ENCODE measurements at regions not wholly inside any gene's neighbourhood (a gene's known extent, or its start where the extent isn't known, plus 50 kb on each side); places are given as distances from the start of the nearest gene placed in this dataset.

DNA sequence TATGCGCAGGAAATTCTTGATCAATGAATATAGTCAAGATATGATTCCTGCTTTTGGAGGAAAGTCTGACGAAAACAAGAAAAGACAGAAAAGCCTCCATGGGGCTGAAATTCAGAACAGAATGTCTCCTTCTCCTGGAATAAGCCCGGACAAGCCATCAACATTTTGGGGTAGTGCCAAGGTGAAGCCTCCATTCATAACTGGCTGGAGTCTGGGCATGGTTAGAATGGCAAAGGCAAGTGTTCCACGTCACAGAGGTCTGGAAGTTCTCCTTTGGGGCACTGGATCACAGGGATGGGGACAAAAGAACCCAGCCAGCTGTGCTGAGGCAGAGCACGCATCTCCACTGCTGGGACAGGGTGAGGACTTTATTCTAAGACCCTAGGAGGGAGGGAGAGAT lies 505.7 kb downstream of the CMPK2 start:
- no peak for DNase-seq

DNA sequence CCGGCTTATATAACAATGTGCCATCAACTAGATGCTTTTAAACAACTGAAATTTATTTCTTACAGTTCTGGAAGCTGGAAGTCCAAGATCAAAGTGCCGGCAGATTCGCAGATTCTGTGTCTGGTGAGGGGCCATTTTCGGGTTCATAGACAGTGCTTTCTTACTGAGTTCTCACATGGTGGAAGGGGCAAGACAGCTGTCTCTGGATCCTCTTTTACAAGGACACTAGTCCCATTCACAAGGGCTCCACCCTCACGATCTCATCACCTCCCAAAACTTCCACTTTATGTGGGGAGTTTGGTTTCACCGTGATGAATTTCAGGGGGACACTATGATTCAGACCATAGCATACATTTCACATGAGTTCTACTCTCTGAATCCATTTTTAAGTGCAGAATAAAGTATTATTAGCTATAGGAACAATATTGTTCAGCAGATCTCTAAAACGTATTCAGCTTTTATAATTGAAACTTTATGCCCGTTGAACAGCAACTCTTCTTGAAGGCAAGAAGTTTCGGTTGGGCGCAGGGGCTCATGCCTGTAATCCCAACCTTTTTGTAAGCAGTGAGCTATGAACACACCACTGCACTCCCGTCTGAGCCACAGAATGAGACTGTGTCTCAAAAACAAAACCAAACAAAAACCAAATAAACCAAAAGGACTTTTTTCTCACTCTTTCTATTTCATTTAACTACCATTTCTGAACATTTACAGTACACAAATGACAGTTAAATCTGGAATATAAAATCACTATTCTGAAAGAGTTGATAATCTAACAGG lies 502.8 kb downstream of the CMPK2 start:
- no peak for DNase-seq

DNA sequence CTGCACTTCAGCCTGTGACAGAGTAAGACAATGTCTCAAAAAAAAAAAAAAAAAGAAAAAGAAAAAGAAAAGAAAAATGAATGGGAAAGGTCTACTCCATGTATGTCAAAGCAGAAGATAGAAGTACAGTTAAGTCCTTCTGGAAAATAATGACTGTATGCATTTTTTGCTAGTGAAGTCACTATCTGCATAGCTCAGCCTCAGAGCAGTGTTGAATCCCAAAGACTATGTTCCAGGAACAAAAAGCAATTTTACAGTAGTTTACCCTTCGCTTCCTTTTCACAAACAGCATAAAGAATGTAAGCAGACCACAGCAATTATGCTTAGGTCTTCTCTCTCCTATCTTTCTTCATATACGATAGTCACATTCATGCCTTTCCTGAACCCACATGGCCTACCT lies 497.4 kb downstream of the CMPK2 start:
- no peak for DNase-seq

DNA sequence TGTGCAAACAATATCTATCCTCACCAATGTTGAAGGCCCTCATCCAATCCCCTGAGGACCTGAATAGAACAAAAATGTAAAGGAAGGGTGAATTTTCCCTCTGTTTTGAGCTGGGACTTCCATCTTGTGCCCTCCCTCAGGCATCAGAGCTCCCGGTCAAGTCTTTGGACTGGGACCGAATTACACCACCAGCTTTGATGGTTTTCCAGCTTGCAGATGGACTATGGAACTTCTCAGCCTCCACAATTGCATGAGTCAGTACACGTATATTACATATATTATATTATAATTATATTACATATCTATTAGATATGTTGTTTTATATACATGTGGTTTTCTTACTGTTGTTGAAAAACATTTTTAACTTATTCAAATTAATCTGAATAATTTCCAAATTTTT lies 496.4 kb downstream of the CMPK2 start:
- DNase-seq = no peak

GRCh38 chr2:6370753-6371551 lies 494.8 kb downstream of the CMPK2 start:
- DNase-seq = no peak

GRCh38 chr2:6372317-6372901 lies 493.3 kb downstream of the CMPK2 start:
- DNase-seq = no peak

GRCh38 chr2:6381326-6381725 lies 484.4 kb downstream of the CMPK2 start:
- no peak for DNase-seq

GRCh38 chr2:6384341-6384740 lies 481.4 kb downstream of the CMPK2 start:
- no peak for DNase-seq

DNA sequence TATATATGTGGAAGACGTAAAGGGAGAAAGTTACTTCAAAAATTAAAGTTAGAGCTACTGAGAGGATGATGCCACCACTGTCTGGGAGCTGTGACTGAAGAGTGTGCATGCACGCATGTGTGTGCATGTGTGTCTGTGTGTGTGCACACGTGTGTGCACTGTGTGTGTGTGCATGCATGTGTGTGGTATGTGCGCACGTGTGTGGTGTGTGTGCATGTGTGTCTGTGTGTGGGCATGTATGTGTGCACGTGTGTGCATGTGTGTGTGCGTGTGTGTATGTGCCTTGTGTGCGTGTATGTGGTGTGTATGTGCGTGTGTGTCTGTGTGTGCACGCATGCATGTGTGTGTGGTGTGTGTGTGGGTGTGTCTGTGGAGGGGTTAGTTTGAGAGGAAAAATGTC lies 473.4 kb downstream of the CMPK2 start:
- no peak for DNase-seq

DNA sequence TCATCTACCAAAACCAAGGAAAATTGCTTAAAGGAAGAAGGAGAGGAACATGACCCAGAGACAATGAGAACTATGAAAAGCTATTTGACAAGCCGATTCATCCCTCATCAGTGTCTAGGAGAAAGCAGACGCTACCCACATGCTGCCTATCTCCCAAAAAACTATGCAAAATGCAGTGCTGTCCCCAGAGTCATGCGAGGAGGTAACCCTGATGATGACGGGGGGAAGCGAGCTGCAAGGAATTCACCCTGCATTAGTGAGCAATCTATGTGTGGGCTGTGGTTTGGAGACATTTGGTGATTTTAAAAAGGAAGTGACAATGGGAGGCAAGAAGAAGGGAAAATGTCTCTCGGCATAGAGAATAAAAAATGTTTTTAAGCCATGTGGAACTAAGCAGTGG lies 472.7 kb downstream of the CMPK2 start:
- DNase-seq = no peak

GRCh38 chr2:6393819-6394218 lies 471.9 kb downstream of the CMPK2 start:
- no peak for DNase-seq

DNA sequence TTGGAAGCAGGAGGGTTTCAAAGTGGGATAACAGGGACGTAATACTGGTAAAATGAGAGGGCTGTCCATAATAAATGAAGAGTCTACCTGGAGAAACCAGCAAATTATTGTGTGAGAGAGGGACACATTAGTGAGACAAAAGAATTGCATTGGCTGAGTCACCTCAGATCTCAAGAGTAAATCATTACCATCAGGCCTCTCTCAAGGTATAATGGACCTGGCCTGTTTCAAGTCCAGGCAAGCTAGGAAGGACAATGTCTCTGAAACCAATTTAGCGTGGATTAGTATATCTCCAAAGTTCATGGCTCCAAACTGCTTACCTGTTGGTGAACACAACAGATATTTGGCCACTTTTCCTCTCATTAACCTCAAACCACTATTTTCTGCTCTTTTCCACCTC lies 471.4 kb downstream of the CMPK2 start:
- peak; percentile 37 for DNase-seq

GRCh38 chr2:6398421-6398820 lies 467.3 kb downstream of the CMPK2 start:
- DNase-seq = peak; percentile 21

- DNase-seq = no peak
These were observed 464.4 kb downstream of the CMPK2 start for GRCh38 chr2:6401301-6401700.

- DNase-seq = no peak
These were observed 457.6 kb downstream of the CMPK2 start for GRCh38 chr2:6408057-6408456.

GRCh38 chr2:6410313-6410712 lies 455.4 kb downstream of the CMPK2 start:
- no peak for DNase-seq

- DNase-seq = no peak
These were observed 453.1 kb downstream of the CMPK2 start for GRCh38 chr2:6412533-6413091.

- DNase-seq = no peak
These were observed 448.7 kb downstream of the CMPK2 start for GRCh38 chr2:6417050-6417449.

GRCh38 chr2:6418291-6418690 lies 447.4 kb downstream of the CMPK2 start:
- DNase-seq = no peak

DNA sequence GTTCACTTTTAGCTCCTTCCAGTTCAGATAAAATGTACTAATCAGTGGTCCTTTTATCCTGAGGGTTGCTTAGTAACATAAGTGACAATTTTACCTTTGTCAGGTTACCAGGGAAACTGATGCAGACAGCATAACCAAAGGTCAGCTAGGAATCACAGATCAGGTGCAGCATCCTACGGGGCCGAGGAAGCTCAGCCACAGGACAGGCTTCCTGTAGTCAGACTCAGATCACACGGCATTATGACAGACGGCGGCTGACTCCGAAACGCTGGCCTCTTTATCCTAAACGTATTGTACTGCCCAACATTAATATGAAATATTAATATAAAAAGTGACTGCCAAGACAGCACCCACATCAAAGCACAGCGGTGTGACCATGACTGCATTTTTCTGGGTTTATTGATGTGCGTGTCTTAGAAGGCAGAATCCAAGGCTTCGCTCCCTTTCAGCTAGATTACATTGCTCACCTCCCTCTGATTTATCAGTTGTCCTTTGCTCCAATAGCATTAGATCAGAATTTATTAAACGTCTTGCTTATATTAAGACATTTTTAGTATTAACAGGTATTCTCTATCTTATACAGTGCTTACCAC lies 444.5 kb downstream of the CMPK2 start:
- no peak for DNase-seq

DNA sequence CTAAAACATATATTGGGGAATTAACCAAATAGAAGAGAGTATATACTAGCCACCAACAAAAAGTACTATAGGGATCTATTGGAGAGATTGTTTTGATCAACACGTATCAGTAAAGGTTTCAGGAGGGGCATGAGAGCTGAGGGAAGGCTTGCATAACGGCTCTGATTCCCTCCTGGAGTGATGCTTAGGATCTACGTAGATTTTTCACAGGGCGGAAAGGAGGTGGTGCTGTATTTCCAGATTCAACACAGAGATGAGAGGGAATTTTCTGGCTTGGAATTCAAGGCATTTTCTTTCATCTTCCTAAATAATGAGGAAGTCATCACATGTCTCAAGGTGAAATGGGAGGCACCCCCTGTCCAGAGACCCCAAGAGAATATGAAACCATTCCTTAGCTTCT lies 443.8 kb downstream of the CMPK2 start:
- DNase-seq = no peak

DNA sequence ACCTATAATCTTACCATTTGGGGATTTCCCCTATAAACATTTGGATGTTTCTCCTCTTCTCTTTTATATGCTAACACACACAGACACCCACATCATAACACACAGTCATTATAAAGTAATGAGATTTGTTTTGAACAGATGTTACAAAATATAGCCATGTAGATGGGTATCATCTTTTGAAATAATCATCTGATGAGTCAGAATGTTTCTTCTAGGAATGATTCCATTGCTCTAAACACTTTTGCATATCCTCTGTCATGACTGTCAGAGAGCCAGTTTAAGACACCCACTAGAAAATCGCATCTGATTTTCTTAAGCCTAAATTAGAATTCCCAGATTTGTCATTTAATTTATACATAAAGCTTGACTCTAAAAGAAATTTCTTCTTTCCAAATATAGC lies 442.6 kb downstream of the CMPK2 start:
- no peak for DNase-seq

DNA sequence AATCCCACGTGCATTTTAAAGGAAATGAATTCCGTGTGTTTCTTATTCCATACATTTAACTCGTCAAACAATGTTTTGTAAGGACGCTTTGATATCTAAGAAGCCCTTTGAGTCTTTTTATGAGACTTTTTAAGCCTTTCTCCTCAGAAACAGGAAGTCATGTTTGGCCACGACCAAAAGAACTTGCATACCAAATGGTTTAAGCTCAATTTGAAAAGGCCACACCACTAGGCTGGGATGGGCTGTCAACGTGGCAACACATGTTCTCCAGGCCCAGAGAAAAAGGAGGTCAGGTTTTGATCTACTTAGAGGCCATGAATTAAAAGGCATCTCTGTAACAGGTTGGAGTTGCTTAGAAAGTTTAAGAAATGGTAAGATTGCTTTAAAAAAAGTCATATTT lies 441.8 kb downstream of the CMPK2 start:
- no peak for DNase-seq
